Peyer's patch (tissue), 4 donors: ENCODE measurements at regions not wholly inside any gene's neighbourhood (a gene's known extent, or its start where the extent isn't known, plus 50 kb on each side); places are given as distances from the start of the nearest gene placed in this dataset.

Source experiments
- POLR2A ChIP-seq, 2 donors: fragments of 450-650 bp; IDR thresholded peaks; one replicate each; pipeline ENCODE4 v1.5.1; 2017; ENCODE audit warnings: antibody characterized with exemption in 2 of 2, mild to moderate bottlenecking in 2 of 2, moderate library complexity in 2 of 2
- TF ChIP-seq, protein P1 (sequence below), 6 experiments: fragments of 450-650 bp in 4 of 6; fragments of 200-600 bp in 2 of 6; sonication (generic) in 1 of 6; IDR thresholded peaks; one replicate each; pipeline ENCODE4 v1.5.1; 2017 to 2019; ENCODE audit warnings: antibody characterized with exemption in 6 of 6, mild to moderate bottlenecking in 3 of 6, moderate library complexity in 1 of 6

GRCh38 chr5:155697236-155697635 is 629.7 kb upstream of the SGCD start:
- no peak for TF ChIP-seq POLR2A (IDR thresholded peaks at IDR 0.05)
- TF ChIP-seq, protein P1, sequence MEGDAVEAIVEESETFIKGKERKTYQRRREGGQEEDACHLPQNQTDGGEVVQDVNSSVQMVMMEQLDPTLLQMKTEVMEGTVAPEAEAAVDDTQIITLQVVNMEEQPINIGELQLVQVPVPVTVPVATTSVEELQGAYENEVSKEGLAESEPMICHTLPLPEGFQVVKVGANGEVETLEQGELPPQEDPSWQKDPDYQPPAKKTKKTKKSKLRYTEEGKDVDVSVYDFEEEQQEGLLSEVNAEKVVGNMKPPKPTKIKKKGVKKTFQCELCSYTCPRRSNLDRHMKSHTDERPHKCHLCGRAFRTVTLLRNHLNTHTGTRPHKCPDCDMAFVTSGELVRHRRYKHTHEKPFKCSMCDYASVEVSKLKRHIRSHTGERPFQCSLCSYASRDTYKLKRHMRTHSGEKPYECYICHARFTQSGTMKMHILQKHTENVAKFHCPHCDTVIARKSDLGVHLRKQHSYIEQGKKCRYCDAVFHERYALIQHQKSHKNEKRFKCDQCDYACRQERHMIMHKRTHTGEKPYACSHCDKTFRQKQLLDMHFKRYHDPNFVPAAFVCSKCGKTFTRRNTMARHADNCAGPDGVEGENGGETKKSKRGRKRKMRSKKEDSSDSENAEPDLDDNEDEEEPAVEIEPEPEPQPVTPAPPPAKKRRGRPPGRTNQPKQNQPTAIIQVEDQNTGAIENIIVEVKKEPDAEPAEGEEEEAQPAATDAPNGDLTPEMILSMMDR (IDR thresholded peaks at IDR 0.05), result no peak
